ENCODE measurements at regions not wholly inside any gene's neighbourhood (a gene's known extent, or its start where the extent isn't known, plus 50 kb on each side); places are given as distances from the start of the nearest gene placed in this dataset.

- no peak for DNase-seq
Measured at GRCh38 chr12:73362666-73363065, 1090.5 kb downstream of the TRHDE start.

GRCh38 chr12:73372856-73373255, 1100.7 kb downstream of the TRHDE start:
- no peak for DNase-seq

GRCh38 chr12:73374360-73374759, 1102.2 kb downstream of the TRHDE start:
- DNase-seq = no peak

GRCh38 chr12:73383584-73384222, 1111.5 kb downstream of the TRHDE start:
- DNase-seq = no peak

- DNase-seq = no peak
Measured at GRCh38 chr12:73384592-73384991, 1112.4 kb downstream of the TRHDE start.

- no peak for DNase-seq
Measured at GRCh38 chr12:73390261-73390660, 1118.1 kb downstream of the TRHDE start.

GRCh38 chr12:73413051-73413450, 1124.6 kb upstream of the ATXN7L3B start:
- DNase-seq = no peak

- no peak for DNase-seq
Measured at GRCh38 chr12:73413974-73414373, 1123.7 kb upstream of the ATXN7L3B start.

GRCh38 chr12:73414926-73415325, 1122.7 kb upstream of the ATXN7L3B start:
- no peak for DNase-seq

- DNase-seq = no peak
Measured at GRCh38 chr12:73418541-73418940, 1119.1 kb upstream of the ATXN7L3B start.

- DNase-seq = no peak
Measured at GRCh38 chr12:73421832-73422231, 1115.8 kb upstream of the ATXN7L3B start.

GRCh38 chr12:73424484-73424883, 1113.2 kb upstream of the ATXN7L3B start:
- no peak for DNase-seq

- no peak for DNase-seq
Measured at GRCh38 chr12:73445658-73446324, 1091.8 kb upstream of the ATXN7L3B start.

GRCh38 chr12:73452672-73453469, 1084.8 kb upstream of the ATXN7L3B start:
- no peak for DNase-seq

GRCh38 chr12:73460212-73460611, 1077.4 kb upstream of the ATXN7L3B start:
- no peak for DNase-seq

- DNase-seq = no peak
Measured at GRCh38 chr12:73465106-73465505, 1072.5 kb upstream of the ATXN7L3B start.

- no peak for DNase-seq
Measured at GRCh38 chr12:73486256-73486655, 1051.4 kb upstream of the ATXN7L3B start.

- DNase-seq = no peak
Measured at GRCh38 chr12:73506611-73507010, 1031.0 kb upstream of the ATXN7L3B start.

- no peak for DNase-seq
Measured at GRCh38 chr12:73514672-73515071, 1023.0 kb upstream of the ATXN7L3B start.

GRCh38 chr12:73517859-73518258, 1019.8 kb upstream of the ATXN7L3B start:
- no peak for DNase-seq

GRCh38 chr12:73529231-73529630, 1008.4 kb upstream of the ATXN7L3B start:
- DNase-seq = no peak

- DNase-seq = no peak
Measured at GRCh38 chr12:73529954-73530353, 1007.7 kb upstream of the ATXN7L3B start.

GRCh38 chr12:73531752-73532151, 1005.9 kb upstream of the ATXN7L3B start:
- DNase-seq = no peak

GRCh38 chr12:73547421-73547820, 990.2 kb upstream of the ATXN7L3B start:
- DNase-seq = no peak
